PC-3 (cell line): ENCODE measurements at regions not wholly inside any gene's neighbourhood (a gene's known extent, or its start where the extent isn't known, plus 50 kb on each side); places are given as distances from the start of the nearest gene placed in this dataset.

Experiments used
- ATAC-seq: fragments of 200-7000 bp; cut with Tn5 transposase; 2 replicates; pipeline ENCODE4 v1.9.1; 2020; ENCODE audit warnings: mild to moderate bottlenecking, moderate library complexity
- BruUV-seq: library from RNA; stranded (reverse); fragments of 400-500 nt; replicated peaks from 2 replicates; lab custom pipeline; 2021; lab: Mats Ljungman, UMichigan
- CTCF ChIA-PET: fragments of 300-600 bp; sonication (Branson Sonifier 250); formaldehyde crosslinking; loops from one replicate; lab custom pipeline; 2022; ENCODE audit warnings: antibody characterized with exemption; lab: Charles Lee
- POLR2A ChIA-PET: fragments of 300-600 bp; sonication (Branson Sonifier 250); formaldehyde crosslinking; loops from one replicate; lab custom pipeline; 2022; ENCODE audit warnings: antibody characterized with exemption; ENCODE audit not compliant: unreplicated experiment; lab: Charles Lee
- DNase-seq: peaks from one replicate; pipeline ENCODE4 v3.0.0-alpha.2; 2015
- H2AFZ ChIP-seq: fragments of 300-600 bp; sonication (generic); 2 replicates; pipeline ENCODE4 v1.6.0; 2016; ENCODE audit warnings: antibody characterized with exemption, low read length
- H3F3A ChIP-seq: fragments of 300-600 bp; sonication (generic); one replicate; pipeline ENCODE4 v1.6.0; 2017; ENCODE audit warnings: antibody characterized with exemption, low read length, control low read depth, mild to moderate bottlenecking; ENCODE audit not compliant: unreplicated experiment
- H3K27ac ChIP-seq: fragments of 300-600 bp; sonication (generic); 2 replicates; pipeline ENCODE4 v1.5.1; 2016; ENCODE audit warnings: mild to moderate bottlenecking, low read length
- H3K27me3 ChIP-seq: fragments of 300-600 bp; sonication (generic); 2 replicates; pipeline ENCODE4 v1.6.1; 2016; ENCODE audit warnings: low read length, mixed read lengths
- H3K36me3 ChIP-seq: fragments of 300-600 bp; sonication (generic); 2 replicates; pipeline ENCODE4 v1.6.1; 2016; ENCODE audit warnings: low read depth, mixed run types, low read length, mixed read lengths
- H3K4me1 ChIP-seq: fragments of 300-600 bp; sonication (generic); 2 replicates; pipeline ENCODE4 v1.5.1; 2016; ENCODE audit warnings: low read length; ENCODE audit not compliant: insufficient read depth
- H3K4me2 ChIP-seq: fragments of 300-600 bp; sonication (generic); 2 replicates; pipeline ENCODE4 v1.6.0; 2016; ENCODE audit warnings: low read length
- H3K4me3 ChIP-seq: fragments of 300-600 bp; sonication (generic); 2 replicates; pipeline ENCODE4 v1.5.1; 2016; ENCODE audit warnings: mild to moderate bottlenecking, low read length, mixed read lengths
- H3K79me2 ChIP-seq: fragments of 300-600 bp; sonication (generic); 2 replicates; pipeline ENCODE4 v1.6.1; 2017; ENCODE audit warnings: low read length, mixed read lengths
- H3K9ac ChIP-seq: fragments of 300-600 bp; sonication (generic); 2 replicates; pipeline ENCODE4 v1.6.0; 2016; ENCODE audit warnings: mild to moderate bottlenecking, low read length
- H3K9me2 ChIP-seq: fragments of 300-600 bp; sonication (generic); replicated peaks from 2 replicates; pipeline ENCODE4 v1.6.1; 2016; ENCODE audit warnings: mixed run types, low read length, mixed read lengths
- H3K9me3 ChIP-seq: fragments of 300-600 bp; sonication (generic); 2 replicates; pipeline ENCODE4 v1.6.1; 2016; ENCODE audit warnings: low read length, mixed read lengths
- H4K20me1 ChIP-seq: fragments of 300-600 bp; sonication (generic); 2 replicates; pipeline ENCODE4 v1.6.1; 2016; ENCODE audit warnings: low read length, mixed read lengths
- CTCF ChIP-seq: fragments of 300-600 bp; sonication (generic); conservative IDR thresholded peaks from 2 replicates; pipeline ENCODE4 v1.5.1; 2017; ENCODE audit warnings: antibody characterized with exemption, low read depth, mild to moderate bottlenecking, low read length
- EZH2 ChIP-seq: fragments of 300-600 bp; sonication (generic); IDR thresholded peaks from one replicate; pipeline ENCODE4 v1.6.1; 2017; ENCODE audit warnings: antibody characterized with exemption, mild to moderate bottlenecking, low read length; ENCODE audit not compliant: unreplicated experiment
- EZH2phosphoT487 ChIP-seq: fragments of 300-600 bp; sonication (generic); IDR thresholded peaks from 2 replicates; pipeline ENCODE4 v1.6.1; 2018; ENCODE audit warnings: mild to moderate bottlenecking, antibody characterized with exemption, low read length, borderline replicate concordance
- intact Hi-C: fragments of 100-400 bp; cut with micrococcal nuclease; formaldehyde crosslinking; loops from 2 replicates; pipeline ENCODE4 v1.9.0; 2023

- DNase-seq (no peak), ATAC-seq (no peak)
- TF ChIP-seq CTCF, result no peak
- no peak for TF ChIP-seq EZH2
- TF ChIP-seq EZH2phosphoT487, result no peak
- no TSS peak for BruUV-seq
- H3K4me1 ChIP-seq, result no peaks in the 10 kb centered on the region
- H3K9me2 ChIP-seq, result no peaks in the 10 kb centered on the region
- no peak overlapping the region for H3K4me3 ChIP-seq
- no peaks in the 10 kb centered on the region for H3K79me2 ChIP-seq
- H3K9me3 ChIP-seq, result peaks cover 4% of the 10 kb centered on the region; the same call in 1 of the 2 replicates
- H3K27me3 ChIP-seq, result no peaks in the 10 kb centered on the region
- no peak overlapping the region for H2AFZ ChIP-seq
- H4K20me1 ChIP-seq, result no peaks in the 10 kb centered on the region
- no peaks in the 10 kb centered on the region for H3F3A ChIP-seq
- POLR2A ChIA-PET, result no interaction called here
- CTCF ChIA-PET, result no interaction called here
- no peak overlapping the region for H3K27ac ChIP-seq
- no peak overlapping the region for H3K4me2 ChIP-seq
- intact Hi-C loops, result no loop called here
- no peaks in the 10 kb centered on the region for H3K36me3 ChIP-seq
- no peak overlapping the region for H3K9ac ChIP-seq
These were observed 336.6 kb downstream of the IL15 start for GRCh38 chr4:141972950-141973349.
